DOHH2 (cell line): ENCODE measurements at regions not wholly inside any gene's neighbourhood (a gene's known extent, or its start where the extent isn't known, plus 50 kb on each side); places are given as distances from the start of the nearest gene placed in this dataset.

Experiments used
- H3F3A ChIP-seq: fragments of 200-600 bp; sonication (generic), shearing (Covaris generic); 2 replicates; pipeline ENCODE4 v1.6.0; 2016; ENCODE audit warnings: antibody characterized with exemption, mild to moderate bottlenecking; ENCODE audit not compliant: control insufficient read depth, insufficient read depth
- H3K27ac ChIP-seq: fragments of 200-600 bp; sonication (generic); 2 replicates; pipeline ENCODE4 v1.5.1; 2014; ENCODE audit warnings: low read depth, mild to moderate bottlenecking, low read length, moderate library complexity
- H3K27me3 ChIP-seq: fragments of 200-600 bp; sonication (generic); 2 replicates; pipeline ENCODE4 v1.6.1; 2014; ENCODE audit warnings: mild to moderate bottlenecking, low read length, mixed read lengths; ENCODE audit not compliant: control insufficient read depth
- H3K36me3 ChIP-seq: fragments of 200-600 bp; sonication (generic); 2 replicates; pipeline ENCODE4 v1.6.1; 2014; ENCODE audit warnings: mild to moderate bottlenecking, low read length, moderate library complexity, mixed read lengths; ENCODE audit not compliant: control insufficient read depth
- H3K4me1 ChIP-seq: fragments of 200-600 bp; sonication (generic); 2 replicates; pipeline ENCODE4 v1.6.1; 2014; ENCODE audit warnings: mild to moderate bottlenecking, low read length, mixed read lengths; ENCODE audit not compliant: control insufficient read depth
- H3K4me2 ChIP-seq: fragments of 200-600 bp; sonication (generic); 2 replicates; pipeline ENCODE4 v1.6.0; 2014; ENCODE audit warnings: mild to moderate bottlenecking, low read length, moderate library complexity
- H3K4me3 ChIP-seq: fragments of 200-600 bp; sonication (generic); 2 replicates; pipeline ENCODE4 v1.5.1; 2014; ENCODE audit warnings: mild to moderate bottlenecking, low read length, mixed read lengths
- H3K79me2 ChIP-seq: fragments of 200-600 bp; sonication (generic); 2 replicates; pipeline ENCODE4 v1.6.1; 2014; ENCODE audit warnings: mild to moderate bottlenecking, low read length, mixed read lengths; ENCODE audit not compliant: control insufficient read depth
- H3K9me2 ChIP-seq: fragments of 200-600 bp; sonication (generic); replicated peaks from 2 replicates; pipeline ENCODE4 v1.6.1; 2014; ENCODE audit warnings: mild to moderate bottlenecking, low read length, mixed read lengths; ENCODE audit not compliant: control insufficient read depth
- H3K9me3 ChIP-seq: fragments of 200-600 bp; sonication (generic); 2 replicates; pipeline ENCODE4 v1.6.1; 2014; ENCODE audit warnings: antibody characterized with exemption, low read length, mixed read lengths; ENCODE audit not compliant: control insufficient read depth, insufficient read depth
- H4K20me1 ChIP-seq: fragments of 200-600 bp; sonication (generic); 2 replicates; pipeline ENCODE4 v1.6.0; 2014; ENCODE audit warnings: low read depth, mild to moderate bottlenecking, antibody characterized with exemption, low read length, moderate library complexity; ENCODE audit not compliant: control insufficient read depth, insufficient read depth
- EZH2phosphoT487 ChIP-seq: fragments of 200-600 bp; sonication (generic); IDR thresholded peaks from 2 replicates; pipeline ENCODE4 v1.6.1; 2017; ENCODE audit warnings: borderline replicate concordance, mild to moderate bottlenecking, antibody characterized with exemption, low read length, moderate library complexity, mixed read lengths
- TF ChIP-seq, protein P1 (sequence below): fragments of 200-600 bp; sonication (generic); IDR thresholded peaks from one replicate; pipeline ENCODE4 v1.5.1; 2014; ENCODE audit warnings: antibody characterized with exemption, mild to moderate bottlenecking, low read depth, low read length; ENCODE audit not compliant: poor library complexity, severe bottlenecking

GRCh38 chr12:78712834-78713481, 151.6 kb upstream of the SYT1 start:
- H3K27me3 ChIP-seq: no peaks in the 10 kb centered on the region
- no peaks in the 10 kb centered on the region for H3K9me2 ChIP-seq
- no peaks in the 10 kb centered on the region for H3K79me2 ChIP-seq
- TF ChIP-seq EZH2phosphoT487: no peak
- H3K4me2 ChIP-seq: no peak overlapping the region
- H3K36me3 ChIP-seq: no peaks in the 10 kb centered on the region
- no peaks in the 10 kb centered on the region for H4K20me1 ChIP-seq
- H3K4me1 ChIP-seq: no peaks in the 10 kb centered on the region
- H3K4me3 ChIP-seq: no peak overlapping the region
- no peaks in the 10 kb centered on the region for H3F3A ChIP-seq
- H3K9me3 ChIP-seq: no peaks in the 10 kb centered on the region
- H3K27ac ChIP-seq: no peak overlapping the region

DNA sequence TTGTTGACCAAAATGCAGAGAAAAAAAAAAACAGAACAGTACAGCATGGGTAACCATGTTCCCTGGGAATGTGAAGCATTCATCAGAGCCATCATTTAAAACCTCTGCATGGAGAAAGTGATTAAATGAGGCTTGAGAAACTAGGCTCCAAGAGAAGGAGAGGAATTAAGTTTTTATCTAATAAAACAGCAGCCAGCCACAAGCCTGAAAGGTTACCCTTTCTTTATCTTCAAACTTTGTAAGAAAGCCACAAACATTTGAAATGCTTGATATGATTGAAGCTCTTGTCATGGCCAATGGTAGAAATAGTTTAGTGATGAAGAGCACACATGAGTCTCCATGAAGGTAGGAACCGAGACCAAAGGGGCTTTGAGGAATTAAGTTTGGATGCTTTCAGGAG, 144.9 kb upstream of the SYT1 start:
- Histone ChIP-seq H3K9me2 (no peaks in the 10 kb centered on the region), H3K36me3 (no peaks in the 10 kb centered on the region), H3K27ac (no peak overlapping the region), H3K4me3 (no peak overlapping the region), H3K27me3 (no peaks in the 10 kb centered on the region), H3K4me1 (no peaks in the 10 kb centered on the region), H3K9me3 (no peaks in the 10 kb centered on the region), H3K79me2 (no peaks in the 10 kb centered on the region), H4K20me1 (no peaks in the 10 kb centered on the region), H3K4me2 (no peak overlapping the region), H3F3A (no peaks in the 10 kb centered on the region)
- TF ChIP-seq EZH2phosphoT487: no peak
- TF ChIP-seq, protein P1, sequence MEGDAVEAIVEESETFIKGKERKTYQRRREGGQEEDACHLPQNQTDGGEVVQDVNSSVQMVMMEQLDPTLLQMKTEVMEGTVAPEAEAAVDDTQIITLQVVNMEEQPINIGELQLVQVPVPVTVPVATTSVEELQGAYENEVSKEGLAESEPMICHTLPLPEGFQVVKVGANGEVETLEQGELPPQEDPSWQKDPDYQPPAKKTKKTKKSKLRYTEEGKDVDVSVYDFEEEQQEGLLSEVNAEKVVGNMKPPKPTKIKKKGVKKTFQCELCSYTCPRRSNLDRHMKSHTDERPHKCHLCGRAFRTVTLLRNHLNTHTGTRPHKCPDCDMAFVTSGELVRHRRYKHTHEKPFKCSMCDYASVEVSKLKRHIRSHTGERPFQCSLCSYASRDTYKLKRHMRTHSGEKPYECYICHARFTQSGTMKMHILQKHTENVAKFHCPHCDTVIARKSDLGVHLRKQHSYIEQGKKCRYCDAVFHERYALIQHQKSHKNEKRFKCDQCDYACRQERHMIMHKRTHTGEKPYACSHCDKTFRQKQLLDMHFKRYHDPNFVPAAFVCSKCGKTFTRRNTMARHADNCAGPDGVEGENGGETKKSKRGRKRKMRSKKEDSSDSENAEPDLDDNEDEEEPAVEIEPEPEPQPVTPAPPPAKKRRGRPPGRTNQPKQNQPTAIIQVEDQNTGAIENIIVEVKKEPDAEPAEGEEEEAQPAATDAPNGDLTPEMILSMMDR: no peak

DNA sequence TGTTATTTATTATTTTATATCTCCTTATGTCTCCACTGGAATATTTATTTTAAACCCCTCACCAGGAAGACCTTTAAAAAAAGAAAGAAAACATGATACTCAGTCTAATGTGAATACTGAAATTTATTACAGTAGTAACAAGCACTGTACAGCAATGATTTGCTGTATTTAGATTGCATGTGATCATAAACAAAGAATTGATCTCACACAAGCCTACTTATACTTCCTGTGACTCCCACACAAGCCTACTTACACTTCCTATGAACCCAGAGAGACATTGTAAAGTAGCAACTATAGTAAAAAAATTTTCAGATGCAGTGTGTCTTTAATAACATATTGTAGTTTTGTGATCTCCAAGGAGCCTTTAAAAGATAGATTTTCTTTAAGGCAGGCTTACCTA, 142.7 kb upstream of the SYT1 start:
- no peak overlapping the region for H3K4me2 ChIP-seq
- no peaks in the 10 kb centered on the region for H3K4me1 ChIP-seq
- no peaks in the 10 kb centered on the region for H3F3A ChIP-seq
- no peaks in the 10 kb centered on the region for H4K20me1 ChIP-seq
- TF ChIP-seq EZH2phosphoT487: no peak
- TF ChIP-seq, protein P1: no peak
- no peaks in the 10 kb centered on the region for H3K9me3 ChIP-seq
- no peaks in the 10 kb centered on the region for H3K27me3 ChIP-seq
- no peaks in the 10 kb centered on the region for H3K9me2 ChIP-seq
- no peak overlapping the region for H3K27ac ChIP-seq
- no peaks in the 10 kb centered on the region for H3K79me2 ChIP-seq
- H3K4me3 ChIP-seq: no peak overlapping the region
- H3K36me3 ChIP-seq: no peaks in the 10 kb centered on the region

DNA sequence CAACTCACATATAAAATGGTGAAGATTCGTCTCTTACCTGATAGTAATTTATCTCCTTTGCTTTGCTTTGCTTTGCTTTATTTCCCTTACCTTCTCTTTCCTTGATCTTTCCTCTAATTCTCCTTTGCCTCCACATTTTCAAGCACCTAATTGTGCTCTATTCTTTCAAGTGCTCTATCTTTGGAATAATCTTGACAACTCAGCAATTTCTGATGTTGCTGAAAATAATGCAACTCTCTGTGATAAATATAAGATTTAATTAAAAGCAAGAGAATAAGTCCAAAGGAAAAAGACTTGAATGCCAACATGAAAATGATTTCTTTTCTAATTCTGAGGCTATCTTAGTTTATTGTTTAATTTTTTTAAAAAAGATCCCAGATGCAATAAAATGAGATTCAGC, 139.5 kb upstream of the SYT1 start:
- Histone ChIP-seq H3K4me2 (no peak overlapping the region), H3K36me3 (no peaks in the 10 kb centered on the region), H3K27ac (no peak overlapping the region), H3K4me1 (no peaks in the 10 kb centered on the region), H3K4me3 (no peak overlapping the region), H4K20me1 (no peaks in the 10 kb centered on the region), H3F3A (no peaks in the 10 kb centered on the region), H3K27me3 (no peaks in the 10 kb centered on the region), H3K9me3 (no peaks in the 10 kb centered on the region), H3K9me2 (no peaks in the 10 kb centered on the region), H3K79me2 (no peaks in the 10 kb centered on the region)
- TF ChIP-seq, protein P1: no peak
- TF ChIP-seq EZH2phosphoT487: no peak
